Renal cortex interstitium (tissue), 11 donors: ENCODE measurements at regions not wholly inside any gene's neighbourhood (a gene's known extent, or its start where the extent isn't known, plus 50 kb on each side); places are given as distances from the start of the nearest gene placed in this dataset.
"Not testable (repeated sequence)": the region's sequence is repeated elsewhere in the genome, so short reads cannot be mapped to it uniquely, and the experiment has no call there.

Experiments
- DNase-seq, 11 donors: peaks; one replicate each; pipeline ENCODE4 v3.0.0-alpha.2; 2013; ENCODE audit warnings: low read depth in 9 of 11, low spot score in 4 of 11; ENCODE audit errors: extremely low read depth in 1 of 11

DNA sequence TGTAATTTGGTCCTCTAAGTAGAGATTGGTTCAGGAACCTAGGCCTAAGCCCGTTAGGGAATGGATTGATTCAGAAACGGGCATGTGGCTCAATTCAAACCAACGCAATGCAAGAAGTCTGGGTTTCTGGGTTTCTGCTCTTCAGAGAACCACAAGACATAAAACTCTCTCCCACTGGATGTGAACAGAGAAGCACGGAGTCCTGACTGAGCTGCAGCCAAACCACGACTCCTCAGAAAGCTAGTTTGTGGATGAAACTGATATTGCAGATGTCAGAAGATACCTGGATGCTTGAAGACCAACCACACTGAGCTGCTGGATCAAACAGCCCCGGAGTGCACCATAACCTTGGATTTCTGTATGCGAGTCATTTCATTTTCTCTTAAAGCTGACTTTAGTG is 50.0 kb downstream of the SOD2 start:
- DNase-seq: no peak

- DNase-seq: no peak
Measured at GRCh38 chr6:159642481-159642880, 50.6 kb downstream of the SOD2 start.

DNA sequence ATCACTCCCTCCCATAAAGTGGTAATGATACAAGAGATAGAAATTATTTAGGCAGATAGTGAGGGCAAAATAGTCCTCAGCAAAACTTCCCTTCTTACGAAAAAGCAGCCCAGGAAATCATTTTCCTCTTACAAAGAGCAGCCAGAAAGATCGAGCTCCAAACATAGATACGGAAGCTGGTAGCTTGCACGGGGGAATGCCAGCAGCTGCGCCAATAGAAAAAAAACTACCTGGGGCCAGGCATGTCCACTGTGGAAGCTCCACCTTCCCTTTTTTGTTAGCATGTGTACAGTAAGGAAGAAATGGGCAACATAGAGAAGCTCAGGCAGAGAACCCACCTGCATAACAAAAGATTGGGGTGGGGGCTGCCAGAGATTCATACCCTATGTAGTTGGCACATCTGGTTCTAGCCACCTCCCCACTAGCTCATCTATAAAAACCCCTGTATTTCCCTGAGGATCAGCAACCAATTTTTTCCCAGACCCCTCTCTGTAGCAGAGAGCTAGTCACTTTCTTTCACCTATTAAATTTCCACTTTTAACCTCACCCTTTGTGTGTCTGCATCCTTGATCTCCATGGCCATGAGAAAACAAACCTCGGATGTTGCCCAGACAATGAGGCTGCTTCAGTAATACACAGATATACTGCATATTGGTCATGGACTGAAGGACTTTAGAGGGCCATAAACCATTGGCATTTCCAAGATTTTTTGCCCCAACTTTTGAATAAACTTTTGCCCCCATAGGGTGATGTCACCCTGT is 52.1 kb downstream of the SOD2 start:
- no peak for DNase-seq

- DNase-seq: no peak
Measured at GRCh38 chr6:159640322-159640721, 52.7 kb downstream of the SOD2 start.

DNA sequence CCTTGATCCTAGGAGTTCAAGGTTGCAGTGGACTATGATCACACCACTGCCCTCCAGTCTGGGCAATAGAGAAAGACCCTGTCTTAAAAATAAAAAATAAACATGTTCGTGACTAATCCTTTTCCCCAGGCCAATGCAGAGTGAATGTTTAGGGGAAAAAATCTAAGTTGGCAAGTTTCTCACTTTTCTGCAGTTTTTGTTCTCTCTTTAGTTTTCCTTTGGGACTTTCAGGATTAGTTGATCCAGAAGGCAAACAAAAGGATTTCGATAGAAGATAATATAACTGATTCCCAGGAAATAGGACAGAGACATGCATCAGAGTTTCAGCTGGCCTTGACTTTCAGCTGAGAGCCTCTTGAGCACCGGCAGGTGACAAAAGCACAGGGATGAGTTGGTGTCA is 53.3 kb downstream of the SOD2 start:
- DNase-seq: no peak

GRCh38 chr6:159633196-159633595 is 59.8 kb downstream of the SOD2 start:
- DNase-seq: no peak

DNA sequence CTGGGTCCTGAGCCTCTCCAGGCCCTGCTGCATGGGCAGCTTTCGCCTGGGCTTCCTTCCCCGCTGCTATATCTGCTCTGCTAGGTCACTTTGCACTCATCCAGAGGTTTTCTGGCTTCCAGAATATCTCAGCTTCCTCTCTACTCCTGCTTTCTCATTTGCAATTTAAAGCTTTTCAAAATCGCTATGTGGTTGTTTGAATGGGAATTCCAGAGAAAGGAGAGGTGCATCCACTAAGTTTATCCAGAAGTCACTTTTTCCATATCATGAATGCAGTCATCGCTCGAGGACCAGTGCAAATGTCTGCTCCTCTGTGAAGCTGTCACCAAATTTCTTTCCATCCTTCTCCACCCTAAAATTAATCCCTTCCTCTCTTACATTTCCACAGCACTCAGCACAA is 61.2 kb downstream of the SOD2 start:
- DNase-seq: no peak

DNA sequence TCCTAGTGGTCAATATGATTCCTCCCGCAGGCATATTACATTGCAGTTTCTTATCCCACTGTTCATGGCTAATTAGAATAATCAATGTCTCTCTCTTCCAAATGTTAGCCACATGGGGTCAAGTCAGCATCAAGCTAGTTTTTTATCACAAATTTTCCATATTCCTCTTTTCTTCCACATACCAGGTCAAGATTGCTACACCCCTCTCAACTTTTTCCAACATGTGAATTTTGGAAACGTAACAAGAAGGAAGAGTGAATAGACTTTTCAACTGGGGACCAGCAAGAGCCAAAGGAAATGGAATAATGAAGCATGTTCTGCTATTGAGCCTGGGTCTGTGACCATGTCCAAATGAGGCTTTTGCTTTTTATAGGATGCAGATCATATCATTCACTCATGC is 65.1 kb downstream of the SOD2 start:
- DNase-seq: no peak

- not testable (repeated sequence) for DNase-seq
Measured at GRCh38 chr6:159626506-159626905, 66.5 kb downstream of the SOD2 start.

DNA sequence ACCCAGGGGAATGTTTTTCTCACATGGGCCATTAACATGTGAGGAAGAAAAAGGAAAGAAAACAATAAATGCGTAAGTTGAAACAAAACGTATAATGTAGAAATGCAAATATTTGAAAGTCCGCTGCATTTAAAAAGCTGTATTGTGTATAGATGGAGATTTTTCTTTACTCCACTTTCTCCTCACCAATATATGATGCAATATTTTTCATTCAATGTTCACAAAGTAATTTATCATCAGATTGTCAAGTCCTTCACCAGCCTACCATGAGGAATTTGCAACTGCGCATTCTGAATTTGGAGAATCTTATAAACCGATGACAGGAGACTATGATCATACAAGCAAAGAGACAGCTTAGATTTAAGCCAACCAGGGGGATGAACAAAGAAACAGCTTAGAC is 69.9 kb downstream of the SOD2 start:
- no peak for DNase-seq

GRCh38 chr6:159620947-159621346 is 72.1 kb downstream of the SOD2 start:
- no peak for DNase-seq

DNA sequence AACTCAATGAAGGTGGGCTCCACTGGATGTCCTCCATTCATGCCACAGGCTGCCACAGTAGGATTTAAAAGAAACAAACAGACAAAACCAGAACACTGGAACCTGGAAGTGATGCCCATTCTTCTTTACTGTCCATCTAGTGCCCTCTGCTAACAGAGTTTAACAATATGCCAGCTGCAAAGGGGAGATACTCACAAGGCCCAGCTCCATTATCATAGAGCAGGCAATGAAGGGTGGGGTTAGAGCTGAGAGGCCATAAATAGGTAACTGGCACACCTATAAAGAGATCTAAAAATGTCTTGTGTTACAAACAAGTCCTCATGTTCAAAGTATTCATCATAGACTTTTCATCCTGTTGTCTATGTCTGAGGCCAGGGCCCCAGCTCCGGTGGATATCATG is 75.6 kb downstream of the SOD2 start:
- DNase-seq: no peak

DNA sequence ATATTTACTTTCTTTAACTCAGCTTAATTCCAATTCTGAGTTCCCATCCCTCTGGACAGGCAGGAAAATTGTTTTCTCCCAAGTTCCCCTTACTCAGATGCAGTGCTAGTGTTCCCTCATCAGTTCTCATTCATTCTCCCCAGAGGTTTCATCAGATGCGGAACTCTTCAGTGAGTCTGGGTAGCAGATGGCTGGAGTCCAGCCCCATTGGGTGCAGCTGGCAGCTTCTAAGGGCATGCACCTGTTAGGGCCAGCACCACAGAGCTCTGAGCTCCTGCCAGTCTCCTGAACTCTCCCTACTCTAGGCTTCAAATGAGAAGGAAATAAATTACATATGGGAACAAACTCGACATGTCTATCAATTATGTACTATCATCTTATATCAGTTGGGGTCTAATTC is 76.6 kb downstream of the SOD2 start:
- no peak for DNase-seq

GRCh38 chr6:159615918-159616317 is 77.1 kb downstream of the SOD2 start:
- DNase-seq: no peak

DNA sequence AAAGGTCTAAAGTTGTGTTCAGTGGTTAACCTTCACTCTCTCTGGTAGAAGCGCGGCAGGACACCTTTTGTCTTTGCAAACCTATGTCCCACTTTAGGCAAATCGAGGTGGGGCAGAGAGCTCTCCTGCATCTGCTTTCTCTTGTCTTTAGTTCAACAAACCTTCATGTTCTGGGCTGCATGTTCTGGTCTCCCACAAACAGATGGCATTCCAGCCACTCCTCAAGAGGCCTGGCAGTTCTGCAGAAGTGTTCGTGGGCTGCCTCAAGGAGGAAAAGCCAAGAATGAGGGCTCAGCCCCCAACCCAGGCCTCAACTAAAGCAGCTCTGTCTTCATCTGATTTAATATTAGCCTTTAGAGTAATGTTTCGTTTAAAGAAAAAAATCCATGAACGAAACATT is 82.2 kb downstream of the SOD2 start:
- no peak for DNase-seq

DNA sequence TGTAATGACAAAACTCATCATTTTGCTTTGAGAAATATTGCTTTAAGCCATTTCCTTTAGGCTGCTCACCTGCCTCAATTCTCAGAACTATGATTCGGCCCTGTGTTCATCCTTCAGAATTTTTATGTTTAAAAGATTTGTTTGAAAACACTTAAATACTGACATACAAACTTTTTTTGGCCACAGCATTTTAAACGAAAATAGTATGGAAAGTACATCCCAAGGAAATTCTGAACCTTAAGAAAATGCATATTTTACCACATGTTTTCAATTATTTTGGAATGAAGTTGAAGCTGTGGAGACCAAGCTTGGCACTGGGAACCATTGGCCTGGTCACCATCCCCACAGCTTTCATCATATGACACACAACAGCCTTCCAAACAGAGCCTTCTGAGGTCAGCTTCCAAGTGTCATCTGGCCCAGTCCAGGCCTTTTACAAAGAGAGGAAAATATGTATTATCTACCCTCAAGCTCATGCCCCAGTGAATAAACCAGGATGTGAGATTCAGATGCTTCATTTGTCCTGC is 83.3 kb downstream of the SOD2 start:
- no peak for DNase-seq

- no peak for DNase-seq
Measured at GRCh38 chr6:159608961-159609651, 83.9 kb downstream of the SOD2 start.

GRCh38 chr6:159606786-159607185 is 86.3 kb downstream of the SOD2 start:
- no peak for DNase-seq

DNA sequence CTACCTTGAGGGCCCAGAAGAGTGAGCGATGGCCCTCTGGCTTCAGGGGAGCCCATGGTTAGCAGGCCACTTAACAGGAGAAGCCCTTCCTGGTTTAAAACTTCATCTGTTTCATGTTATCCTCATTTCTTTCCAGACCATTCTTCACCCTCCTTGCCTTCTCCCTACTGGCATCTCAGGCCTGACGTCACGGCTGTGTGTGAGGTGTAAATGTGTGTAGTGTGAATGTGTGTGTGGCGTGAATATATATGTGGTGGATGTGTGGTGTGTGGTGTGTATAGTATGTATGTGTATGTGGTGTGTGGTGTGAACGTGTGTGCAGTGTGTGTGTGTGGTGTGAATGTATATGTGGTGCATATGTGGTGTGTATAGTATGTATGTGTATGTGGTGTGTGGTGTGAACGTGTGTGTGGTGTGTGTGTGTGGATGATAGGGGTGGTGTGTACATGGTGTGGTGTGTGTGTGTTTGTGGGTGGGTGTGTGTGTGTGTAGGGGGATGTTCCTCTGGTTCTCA is 88.5 kb downstream of the SOD2 start:
- no peak for DNase-seq

DNA sequence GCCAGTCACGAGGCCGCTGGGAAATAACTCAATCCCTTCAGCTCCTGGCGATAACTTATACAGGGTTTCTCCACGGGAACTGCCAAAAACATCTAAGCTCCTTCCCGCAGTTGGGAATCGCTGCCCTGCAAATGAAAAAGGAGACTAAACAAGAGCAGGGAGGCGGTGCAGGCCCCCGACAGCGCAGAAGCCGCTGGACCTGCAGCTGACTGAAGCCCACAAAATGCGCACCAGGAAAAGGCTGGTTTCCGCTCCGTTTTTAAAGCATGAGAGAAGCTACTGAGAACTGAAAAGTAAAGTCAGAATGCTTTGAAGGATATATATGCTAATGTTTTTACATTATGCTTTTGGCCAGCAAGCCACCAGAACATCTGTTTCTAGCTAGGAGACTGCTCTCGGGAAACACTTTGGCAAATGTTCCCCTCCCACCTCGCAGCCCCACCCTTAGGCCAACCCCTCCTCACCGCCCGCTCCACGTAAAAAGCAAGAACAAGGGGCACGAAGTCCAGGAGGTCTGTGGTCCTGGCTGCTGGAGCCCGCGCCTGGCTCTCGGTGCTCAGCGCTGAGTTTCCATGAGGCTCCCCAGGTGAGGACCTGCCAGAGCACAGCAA is 90.5 kb downstream of the SOD2 start:
- DNase-seq: no peak
